SK-N-MC (cell line): ENCODE measurements at regions not wholly inside any gene's neighbourhood (a gene's known extent, or its start where the extent isn't known, plus 50 kb on each side); places are given as distances from the start of the nearest gene placed in this dataset.

Source experiments
- DNase-seq: peaks from one replicate; pipeline ENCODE4 v3.0.0-alpha.2; 2011; ENCODE audit warnings: low read depth, low spot score
- H3K27ac ChIP-seq: fragments of 200-600 bp; sonication (generic); 2 replicates; pipeline ENCODE4 v1.5.1; 2016; ENCODE audit warnings: mixed run types
- H3K36me3 ChIP-seq: fragments of 200-600 bp; sonication (generic); 2 replicates; pipeline ENCODE4 v1.6.1; 2017; ENCODE audit warnings: antibody characterized with exemption, low read length, mixed read lengths; ENCODE audit not compliant: insufficient read depth
- H3K4me3 ChIP-seq: fragments of 200-600 bp; sonication (generic); 2 replicates; pipeline ENCODE4 v1.5.1; 2016
- H3K9ac ChIP-seq: fragments of 200-600 bp; sonication (generic); 2 replicates; pipeline ENCODE4 v1.8.0; 2017; ENCODE audit warnings: mixed run types, mixed read lengths; ENCODE audit not compliant: insufficient read length
- H3K9me3 ChIP-seq: fragments of 200-600 bp; sonication (generic); 2 replicates; pipeline ENCODE4 v1.6.1; 2017; ENCODE audit warnings: low read depth, mild to moderate bottlenecking, antibody characterized with exemption, low read length, moderate library complexity, mixed read lengths
- EZH2 ChIP-seq: fragments of 200-600 bp; sonication (generic); IDR thresholded peaks from one replicate; pipeline ENCODE4 v1.6.1; 2017; ENCODE audit warnings: antibody characterized with exemption
- FOXP2 ChIP-seq: optimal IDR thresholded peaks from 2 replicates; pipeline ENCODE3; 2011; ENCODE audit warnings: mild to moderate bottlenecking, moderate library complexity; ENCODE audit not compliant: insufficient read depth; ENCODE audit errors: extremely low read length, control extremely low read depth
- POLR2AphosphoS5 ChIP-seq: IDR thresholded peaks from 2 replicates; pipeline ENCODE4 v1.6.1; 2012; ENCODE audit warnings: mild to moderate bottlenecking, low read depth, low read length, borderline replicate concordance

- no peaks in the 10 kb centered on the region for H3K9me3 ChIP-seq
- H3K36me3 ChIP-seq, result no peaks in the 10 kb centered on the region
- no peak overlapping the region for H3K27ac ChIP-seq
- H3K4me3 ChIP-seq, result no peak overlapping the region
- no peak overlapping the region for H3K9ac ChIP-seq
- TF ChIP-seq EZH2 (no peak), FOXP2 (no peak), POLR2AphosphoS5 (no peak)
- no peak for DNase-seq
Measured at GRCh38 chr6:119628691-119629594, 279.4 kb upstream of the MAN1A1 start.

DNA sequence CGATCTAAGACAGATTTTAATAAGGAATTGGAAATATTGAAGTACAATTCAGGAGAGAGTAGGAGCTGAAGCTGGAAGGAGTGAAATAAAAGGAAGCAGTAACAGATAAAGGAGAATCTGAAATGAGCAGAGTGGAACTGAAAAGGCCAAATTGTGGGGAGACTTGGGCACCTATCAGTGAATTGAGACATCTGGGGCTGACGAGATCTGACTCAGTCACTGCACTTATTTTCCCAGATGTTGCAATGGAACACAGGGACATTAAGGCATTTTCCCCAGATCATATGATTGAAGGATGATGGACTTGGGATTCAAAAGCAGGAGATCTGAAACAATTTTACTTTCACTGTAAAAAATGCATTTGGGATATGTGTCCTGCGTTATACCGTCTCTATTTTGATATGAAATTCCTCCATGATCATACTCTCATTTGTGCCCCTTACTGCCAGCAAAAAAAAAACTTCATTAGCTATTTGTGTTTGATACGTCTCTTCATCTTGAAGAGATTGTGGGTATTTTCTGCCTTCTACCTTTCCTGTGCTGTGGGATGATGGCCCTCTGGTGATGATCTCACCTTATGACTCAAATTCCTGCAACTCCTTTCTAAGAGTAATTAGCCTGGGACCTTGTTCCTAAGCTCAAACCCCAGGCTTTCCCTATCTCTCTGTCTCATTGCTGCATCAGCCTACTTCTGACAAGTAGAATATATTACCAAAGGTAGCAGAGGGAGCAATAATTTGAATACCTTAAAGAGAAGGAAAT, 278.5 kb upstream of the MAN1A1 start:
- Histone ChIP-seq H3K4me3 (no peak overlapping the region), H3K9me3 (no peaks in the 10 kb centered on the region), H3K36me3 (no peaks in the 10 kb centered on the region), H3K9ac (no peak overlapping the region), H3K27ac (no peak overlapping the region)
- TF ChIP-seq EZH2 (no peak), POLR2AphosphoS5 (no peak), FOXP2 (no peak)
- DNase-seq, result no peak

- Histone ChIP-seq H3K27ac (no peak overlapping the region), H3K9ac (no peak overlapping the region), H3K36me3 (no peaks in the 10 kb centered on the region), H3K9me3 (no peaks in the 10 kb centered on the region), H3K4me3 (no peak overlapping the region)
- no peak for TF ChIP-seq POLR2AphosphoS5
- no peak for TF ChIP-seq FOXP2
- no peak for TF ChIP-seq EZH2
- DNase-seq, result no peak
Measured at GRCh38 chr6:119626884-119627619, 277.5 kb upstream of the MAN1A1 start.

- TF ChIP-seq FOXP2 (no peak), EZH2 (no peak), POLR2AphosphoS5 (no peak)
- DNase-seq, result no peak
- Histone ChIP-seq H3K4me3 (no peak overlapping the region), H3K27ac (no peak overlapping the region), H3K36me3 (no peaks in the 10 kb centered on the region), H3K9ac (no peak overlapping the region), H3K9me3 (no peaks in the 10 kb centered on the region)
Measured at GRCh38 chr6:119620846-119621555, 271.4 kb upstream of the MAN1A1 start.

DNA sequence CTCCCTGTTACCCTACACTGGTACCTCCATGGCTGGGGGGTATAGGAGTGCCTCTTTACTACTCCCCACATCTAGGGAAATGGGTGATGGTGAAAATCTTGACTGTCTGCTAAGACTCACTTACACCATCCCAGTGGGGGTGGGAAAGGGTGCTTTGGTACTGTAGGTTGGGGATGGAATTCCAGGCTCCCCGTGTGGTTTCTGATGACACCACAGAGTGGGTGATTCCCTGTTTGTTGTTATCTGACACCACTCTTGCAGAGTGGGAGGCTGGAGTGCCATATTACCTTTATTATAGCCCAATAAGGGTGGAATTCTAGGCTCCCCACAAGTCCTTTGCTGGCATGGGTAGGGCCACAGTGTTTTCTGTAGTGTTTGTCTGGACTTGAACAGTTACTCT, 264.6 kb upstream of the MAN1A1 start:
- Histone ChIP-seq H3K4me3 (no peak overlapping the region), H3K27ac (no peak overlapping the region), H3K9ac (no peak overlapping the region), H3K9me3 (no peaks in the 10 kb centered on the region), H3K36me3 (no peaks in the 10 kb centered on the region)
- DNase-seq, result no peak
- TF ChIP-seq EZH2, result no peak
- TF ChIP-seq POLR2AphosphoS5, result no peak
- TF ChIP-seq FOXP2, result no peak

DNA sequence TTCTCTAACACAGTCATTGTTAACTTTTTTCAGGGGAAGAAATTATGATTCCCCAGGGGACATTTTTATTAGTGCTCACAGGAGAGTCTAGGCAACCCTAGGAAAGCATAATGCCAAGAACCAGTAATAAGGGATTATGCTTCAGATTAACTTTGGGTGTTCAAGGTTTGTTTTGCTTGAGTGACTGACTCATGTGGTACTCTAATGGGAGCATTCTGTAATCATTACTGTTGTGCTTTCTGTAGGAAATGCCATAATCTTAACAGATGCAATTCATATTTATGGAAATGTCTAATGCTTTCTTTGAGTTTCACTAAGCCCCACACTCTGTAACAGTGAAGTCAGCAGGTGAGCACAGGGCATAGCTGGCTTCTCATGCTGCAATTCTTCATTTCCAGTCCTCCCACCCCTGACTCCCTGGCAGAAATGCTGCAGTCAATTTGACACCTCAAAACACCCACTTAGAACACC, 263.4 kb upstream of the MAN1A1 start:
- no peak for TF ChIP-seq EZH2
- no peak for TF ChIP-seq FOXP2
- TF ChIP-seq POLR2AphosphoS5, result no peak
- no peak overlapping the region for H3K4me3 ChIP-seq
- H3K9ac ChIP-seq, result no peak overlapping the region
- H3K9me3 ChIP-seq, result no peaks in the 10 kb centered on the region
- DNase-seq, result no peak
- no peak overlapping the region for H3K27ac ChIP-seq
- H3K36me3 ChIP-seq, result no peaks in the 10 kb centered on the region

DNA sequence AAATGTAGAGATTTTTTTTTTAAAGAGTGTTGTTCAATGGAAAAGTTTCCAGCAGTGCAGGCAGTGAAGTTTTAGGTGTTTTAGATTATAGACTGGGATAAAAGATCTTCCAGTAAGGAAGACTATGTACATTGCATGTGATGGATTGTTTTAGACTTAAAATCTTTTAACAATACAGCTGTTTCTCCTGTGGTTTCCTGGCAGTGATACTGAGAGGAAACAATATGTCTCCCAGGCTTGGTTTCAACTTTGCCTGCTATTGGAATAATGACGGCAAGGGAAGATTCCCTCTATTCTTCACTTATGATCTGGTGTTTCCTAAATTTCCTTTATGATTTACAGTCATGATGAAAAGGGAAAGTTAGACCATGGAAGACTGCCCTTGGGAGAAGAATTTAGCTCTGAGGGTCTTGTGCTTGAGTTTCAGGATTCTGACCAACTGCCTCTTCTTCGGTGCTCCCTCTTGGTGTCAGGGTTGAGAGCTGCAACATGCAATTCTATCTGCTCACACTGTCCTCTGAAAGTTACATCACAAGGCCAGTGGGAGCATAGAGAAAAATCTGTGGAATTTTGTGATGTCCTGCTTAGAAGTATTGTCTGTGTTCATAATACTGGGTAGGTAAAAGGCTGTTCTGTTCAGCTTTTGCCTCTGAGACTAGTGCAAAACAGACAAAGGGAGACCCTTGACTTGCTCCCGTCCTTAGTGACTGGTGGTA, 262.8 kb upstream of the MAN1A1 start:
- no peaks in the 10 kb centered on the region for H3K36me3 ChIP-seq
- no peak for DNase-seq
- no peaks in the 10 kb centered on the region for H3K9me3 ChIP-seq

More for the DNA sequence above, 262.8 kb upstream of the MAN1A1 start:
- Histone ChIP-seq H3K9ac (no peak overlapping the region), H3K27ac (no peak overlapping the region), H3K4me3 (no peak overlapping the region)
- no peak for TF ChIP-seq POLR2AphosphoS5
- no peak for TF ChIP-seq EZH2
- no peak for TF ChIP-seq FOXP2
